ENCODE measurements at regions not wholly inside any gene's neighbourhood (a gene's known extent, or its start where the extent isn't known, plus 50 kb on each side); places are given as distances from the start of the nearest gene placed in this dataset.

DNA sequence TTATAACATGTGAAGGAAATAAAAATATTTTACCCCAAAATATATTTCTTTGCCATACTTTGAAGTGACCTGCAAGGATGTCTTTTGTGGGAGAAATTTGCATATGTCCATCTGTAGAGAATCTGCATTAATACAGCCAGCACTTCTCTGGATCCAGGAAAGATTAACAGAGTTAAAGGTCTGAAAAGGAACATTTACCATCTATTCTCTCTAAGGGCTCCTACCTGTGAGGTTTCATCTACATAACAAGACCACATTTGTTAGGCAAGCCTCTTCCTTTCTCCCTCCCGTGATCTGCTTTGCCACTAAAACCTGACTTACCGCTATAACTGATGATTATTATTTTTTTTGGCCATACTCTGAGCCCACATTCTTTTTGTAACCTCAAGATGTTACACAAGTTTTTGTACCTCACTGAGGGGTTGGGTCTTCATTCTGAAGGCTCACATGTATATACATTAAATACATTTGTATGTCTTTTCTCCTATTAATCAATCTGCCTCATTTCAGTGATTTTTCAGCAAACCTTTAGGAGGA, 129.4 kb downstream of the AKR1D1 start:
- peaks cover 25% of the 10 kb centered on the region for H3K4me1 Mint-ChIP-seq (ENCODE audit: unreplicated experiment)

DNA sequence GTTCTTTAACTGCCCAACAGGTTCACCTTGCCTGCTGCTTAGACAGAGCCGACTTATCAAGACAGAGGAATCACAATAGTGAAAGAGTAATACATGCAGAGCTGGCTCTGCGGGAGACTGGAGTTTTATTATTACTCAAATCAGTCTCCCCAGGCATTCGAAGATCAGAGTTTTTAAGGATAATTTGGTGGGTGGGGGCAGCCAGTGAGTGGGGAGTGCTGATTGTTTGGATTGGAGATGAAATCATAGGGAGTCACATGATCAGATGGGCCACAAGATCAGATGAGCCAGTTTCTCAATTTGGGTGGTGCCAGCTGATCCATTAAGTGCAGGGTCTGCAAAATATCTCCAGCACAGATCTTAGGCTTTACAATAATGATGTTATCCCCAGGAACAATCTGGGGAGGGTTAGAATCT, 131.3 kb downstream of the AKR1D1 start:
- H3K4me1 Mint-ChIP-seq (ENCODE audit: unreplicated experiment) = peaks cover 22% of the 10 kb centered on the region
- H3K4me3 Mint-ChIP-seq (ENCODE audit: unreplicated experiment) = no peak overlapping the region
- no peak for DNase-seq (ENCODE audit: extremely low spot score, unreplicated experiment)
- H3K27me3 Mint-ChIP-seq (ENCODE audit: unreplicated experiment) = no peaks in the 10 kb centered on the region
- H3K36me3 Mint-ChIP-seq (ENCODE audit: unreplicated experiment) = no peaks in the 10 kb centered on the region
- TF ChIP-seq, protein P1, sequence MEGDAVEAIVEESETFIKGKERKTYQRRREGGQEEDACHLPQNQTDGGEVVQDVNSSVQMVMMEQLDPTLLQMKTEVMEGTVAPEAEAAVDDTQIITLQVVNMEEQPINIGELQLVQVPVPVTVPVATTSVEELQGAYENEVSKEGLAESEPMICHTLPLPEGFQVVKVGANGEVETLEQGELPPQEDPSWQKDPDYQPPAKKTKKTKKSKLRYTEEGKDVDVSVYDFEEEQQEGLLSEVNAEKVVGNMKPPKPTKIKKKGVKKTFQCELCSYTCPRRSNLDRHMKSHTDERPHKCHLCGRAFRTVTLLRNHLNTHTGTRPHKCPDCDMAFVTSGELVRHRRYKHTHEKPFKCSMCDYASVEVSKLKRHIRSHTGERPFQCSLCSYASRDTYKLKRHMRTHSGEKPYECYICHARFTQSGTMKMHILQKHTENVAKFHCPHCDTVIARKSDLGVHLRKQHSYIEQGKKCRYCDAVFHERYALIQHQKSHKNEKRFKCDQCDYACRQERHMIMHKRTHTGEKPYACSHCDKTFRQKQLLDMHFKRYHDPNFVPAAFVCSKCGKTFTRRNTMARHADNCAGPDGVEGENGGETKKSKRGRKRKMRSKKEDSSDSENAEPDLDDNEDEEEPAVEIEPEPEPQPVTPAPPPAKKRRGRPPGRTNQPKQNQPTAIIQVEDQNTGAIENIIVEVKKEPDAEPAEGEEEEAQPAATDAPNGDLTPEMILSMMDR (IDR thresholded peaks at IDR 0.05) = no peak
- no peak overlapping the region for H3K27ac Mint-ChIP-seq (ENCODE audit: unreplicated experiment)
- H3K9me3 Mint-ChIP-seq (ENCODE audit: unreplicated experiment) = no peaks in the 10 kb centered on the region

More for the DNA sequence above, 129.4 kb downstream of the AKR1D1 start:
- no peaks in the 10 kb centered on the region for H3K9me3 Mint-ChIP-seq (ENCODE audit: unreplicated experiment)
- TF ChIP-seq, protein P1 (IDR thresholded peaks at IDR 0.05) = no peak
- H3K4me3 Mint-ChIP-seq (ENCODE audit: unreplicated experiment) = no peak overlapping the region
- no peak overlapping the region for H3K27ac Mint-ChIP-seq (ENCODE audit: unreplicated experiment)
- no peaks in the 10 kb centered on the region for H3K36me3 Mint-ChIP-seq (ENCODE audit: unreplicated experiment)
- no peak for DNase-seq (ENCODE audit: extremely low spot score, unreplicated experiment)
- H3K27me3 Mint-ChIP-seq (ENCODE audit: unreplicated experiment) = no peaks in the 10 kb centered on the region

DNA sequence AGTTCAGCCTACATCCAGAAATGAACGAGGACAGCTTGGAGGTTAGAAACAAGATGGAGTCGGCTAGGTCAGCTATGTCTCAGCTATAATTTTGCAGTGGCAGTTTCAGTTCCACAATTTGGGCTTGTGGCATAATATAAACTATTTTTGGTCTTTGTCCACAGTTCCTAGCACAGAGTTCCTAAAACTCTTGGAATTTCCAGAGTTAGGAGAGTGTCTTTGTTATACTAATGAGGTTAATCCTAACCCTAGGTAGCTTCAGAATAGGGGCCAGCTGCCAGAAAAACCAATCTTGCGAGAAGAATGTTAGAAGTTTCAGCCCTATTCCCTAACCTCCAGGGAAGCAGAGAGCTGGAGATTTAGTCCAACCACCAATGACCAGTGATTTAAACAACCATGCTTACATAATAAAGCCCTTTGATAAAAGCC, 131.9 kb downstream of the AKR1D1 start:
- peaks cover 22% of the 10 kb centered on the region for H3K4me1 Mint-ChIP-seq (ENCODE audit: unreplicated experiment)

DNA sequence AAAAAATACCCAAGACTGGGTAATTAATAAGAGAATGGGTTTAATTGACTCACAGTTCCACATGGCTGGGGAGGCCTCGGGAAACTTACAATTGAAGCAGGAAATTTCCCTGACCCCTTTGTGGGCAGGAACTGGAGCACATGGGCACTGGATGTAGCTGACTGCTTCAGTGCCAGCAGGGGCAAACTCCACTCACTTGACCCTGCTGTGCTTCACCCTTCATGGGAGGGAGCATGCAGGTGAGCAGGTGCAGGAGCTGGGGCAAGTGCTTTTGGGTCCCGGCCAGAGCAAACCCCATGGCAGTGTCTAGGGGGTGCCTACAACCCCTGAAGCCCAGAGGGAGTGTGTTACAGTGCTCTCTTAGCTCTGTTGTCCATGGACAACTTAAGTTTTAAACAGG, 132.6 kb downstream of the AKR1D1 start:
- H3K4me1 Mint-ChIP-seq (ENCODE audit: unreplicated experiment) = peaks cover 20% of the 10 kb centered on the region
- no peaks in the 10 kb centered on the region for H3K9me3 Mint-ChIP-seq (ENCODE audit: unreplicated experiment)
- no peaks in the 10 kb centered on the region for H3K27me3 Mint-ChIP-seq (ENCODE audit: unreplicated experiment)
- no peak overlapping the region for H3K4me3 Mint-ChIP-seq (ENCODE audit: unreplicated experiment)
- TF ChIP-seq, protein P1 (IDR thresholded peaks at IDR 0.05) = no peak
- H3K27ac Mint-ChIP-seq (ENCODE audit: unreplicated experiment) = no peak overlapping the region
- no peak for DNase-seq (ENCODE audit: extremely low spot score, unreplicated experiment)
- H3K36me3 Mint-ChIP-seq (ENCODE audit: unreplicated experiment) = no peaks in the 10 kb centered on the region

More for the DNA sequence above, 131.9 kb downstream of the AKR1D1 start:
- Mint-ChIP-seq H3K36me3 (ENCODE audit: unreplicated experiment) (no peaks in the 10 kb centered on the region), H3K9me3 (ENCODE audit: unreplicated experiment) (no peaks in the 10 kb centered on the region), H3K27ac (ENCODE audit: unreplicated experiment) (no peak overlapping the region), H3K4me3 (ENCODE audit: unreplicated experiment) (no peak overlapping the region), H3K27me3 (ENCODE audit: unreplicated experiment) (no peaks in the 10 kb centered on the region)
- TF ChIP-seq, protein P1 (IDR thresholded peaks at IDR 0.05) = no peak
- DNase-seq (ENCODE audit: extremely low spot score, unreplicated experiment) = no peak

DNA sequence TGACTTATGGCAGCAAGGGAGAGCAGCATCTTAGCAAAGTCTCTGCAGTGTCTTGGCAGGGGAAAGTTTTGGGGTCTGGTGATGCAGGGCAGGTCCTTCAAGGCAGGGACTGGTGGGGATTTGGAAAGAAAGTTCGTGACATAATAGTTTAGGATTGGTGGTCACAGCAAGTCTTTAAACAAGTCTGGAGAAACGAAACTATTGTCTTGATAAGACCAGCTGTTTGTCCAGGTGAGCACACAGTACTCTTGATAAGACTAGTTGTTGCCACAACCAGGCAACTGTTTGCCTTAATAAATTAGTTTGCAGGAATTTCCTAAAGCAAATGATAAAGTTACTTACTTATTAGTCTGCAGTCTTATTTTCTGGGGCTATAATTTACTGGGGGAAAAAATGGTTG, 136.1 kb downstream of the AKR1D1 start:
- Mint-ChIP-seq H3K9me3 (ENCODE audit: unreplicated experiment) (no peaks in the 10 kb centered on the region), H3K36me3 (ENCODE audit: unreplicated experiment) (no peaks in the 10 kb centered on the region), H3K4me1 (ENCODE audit: unreplicated experiment) (no peaks in the 10 kb centered on the region), H3K27ac (ENCODE audit: unreplicated experiment) (no peak overlapping the region), H3K27me3 (ENCODE audit: unreplicated experiment) (no peaks in the 10 kb centered on the region), H3K4me3 (ENCODE audit: unreplicated experiment) (no peak overlapping the region)
- no peak for DNase-seq (ENCODE audit: extremely low spot score, unreplicated experiment)
- TF ChIP-seq, protein P1 (IDR thresholded peaks at IDR 0.05) = no peak
